GM19467 (cell line): ENCODE measurements at regions not wholly inside any gene's neighbourhood (a gene's known extent, or its start where the extent isn't known, plus 50 kb on each side); places are given as distances from the start of the nearest gene placed in this dataset.

Experiments used
- ATAC-seq: cut with Tn5 transposase; IDR thresholded peaks from one replicate; pipeline ENCODE4 v1.9.1; 2021; ENCODE audit warnings: mild to moderate bottlenecking, moderate library complexity; ENCODE audit not compliant: unreplicated experiment

GRCh38 chr10:28922127-28922526 lies 244.8 kb downstream of the BAMBI start:
- no peak for ATAC-seq

GRCh38 chr10:28922861-28923260 lies 245.5 kb downstream of the BAMBI start:
- ATAC-seq = no peak

- no peak for ATAC-seq
Measured at GRCh38 chr10:28924717-28925116, 247.4 kb downstream of the BAMBI start.

GRCh38 chr10:28925121-28925663 lies 247.9 kb downstream of the BAMBI start:
- no peak for ATAC-seq

- no peak for ATAC-seq
Measured at GRCh38 chr10:28926932-28927331, 249.6 kb downstream of the BAMBI start.

GRCh38 chr10:28928484-28928883 lies 251.2 kb downstream of the BAMBI start:
- ATAC-seq = no peak

- no peak for ATAC-seq
Measured at GRCh38 chr10:28929942-28930341, 252.6 kb downstream of the BAMBI start.

GRCh38 chr10:28930514-28931495 lies 253.5 kb downstream of the BAMBI start:
- no peak for ATAC-seq

GRCh38 chr10:28935061-28935460 lies 257.7 kb downstream of the BAMBI start:
- no peak for ATAC-seq

GRCh38 chr10:28937959-28938358 lies 260.6 kb downstream of the BAMBI start:
- no peak for ATAC-seq

GRCh38 chr10:28938745-28939144 lies 261.4 kb downstream of the BAMBI start:
- no peak for ATAC-seq

GRCh38 chr10:28939281-28940157 lies 262.2 kb downstream of the BAMBI start:
- no peak for ATAC-seq

- no peak for ATAC-seq
Measured at GRCh38 chr10:28940158-28940888, 263.0 kb downstream of the BAMBI start.

- no peak for ATAC-seq
Measured at GRCh38 chr10:28942012-28942411, 264.7 kb downstream of the BAMBI start.

- no peak for ATAC-seq
Measured at GRCh38 chr10:28945959-28946358, 268.6 kb downstream of the BAMBI start.

- no peak for ATAC-seq
Measured at GRCh38 chr10:28946479-28946878, 269.2 kb downstream of the BAMBI start.

GRCh38 chr10:28947171-28947570 lies 269.9 kb downstream of the BAMBI start:
- ATAC-seq = no peak

- no peak for ATAC-seq
Measured at GRCh38 chr10:28948046-28948445, 270.7 kb downstream of the BAMBI start.

GRCh38 chr10:28949005-28950004 lies 272.0 kb downstream of the BAMBI start:
- no peak for ATAC-seq
